Astrocyte of the spinal cord (primary cell): ENCODE measurements at regions not wholly inside any gene's neighbourhood (a gene's known extent, or its start where the extent isn't known, plus 50 kb on each side); places are given as distances from the start of the nearest gene placed in this dataset.

Experiments used
- DNase-seq: peaks from one replicate; pipeline ENCODE4 v3.0.0; 2011; ENCODE audit warnings: low read depth, low spot score
- H3K4me3 ChIP-seq: 2 replicates; pipeline ENCODE4 v1.5.1; 2011; ENCODE audit warnings: low read depth, mild to moderate bottlenecking, low read length, moderate library complexity
- in situ Hi-C: cut with HindIII; loops from 2 replicates; pipeline ENCODE4 v1.10.0; 2017; ENCODE audit warnings: low sequenced_read_pairs
- TF ChIP-seq, protein P1 (sequence below): IDR thresholded peaks from 2 replicates; pipeline ENCODE4 v1.5.1; 2012; ENCODE audit warnings: low read depth, mild to moderate bottlenecking, low read length, inconsistent platforms

DNA sequence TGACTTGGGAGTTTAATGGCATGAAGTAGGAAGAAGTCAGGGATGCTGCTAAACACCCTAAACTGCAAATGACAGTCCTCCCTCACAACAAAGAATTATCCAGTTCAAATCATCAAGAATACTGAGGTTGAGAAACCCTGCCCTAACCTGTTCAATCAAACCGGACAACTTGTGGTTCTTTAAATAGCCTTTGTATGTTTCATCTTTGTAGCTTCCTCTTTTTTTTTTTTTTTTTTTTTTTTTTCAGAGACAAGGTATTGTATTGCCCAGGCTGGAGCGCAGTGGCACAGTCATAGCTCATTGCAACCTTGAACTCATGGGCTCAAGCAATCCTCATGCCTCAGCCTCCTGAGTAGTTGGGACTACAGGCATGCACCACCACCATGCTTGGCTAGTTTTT is 52.5 kb upstream of the TTC29 start:
- H3K4me3 ChIP-seq: no peak overlapping the region
- in situ Hi-C loops: no loop called here
- DNase-seq: no peak
- TF ChIP-seq, protein P1, sequence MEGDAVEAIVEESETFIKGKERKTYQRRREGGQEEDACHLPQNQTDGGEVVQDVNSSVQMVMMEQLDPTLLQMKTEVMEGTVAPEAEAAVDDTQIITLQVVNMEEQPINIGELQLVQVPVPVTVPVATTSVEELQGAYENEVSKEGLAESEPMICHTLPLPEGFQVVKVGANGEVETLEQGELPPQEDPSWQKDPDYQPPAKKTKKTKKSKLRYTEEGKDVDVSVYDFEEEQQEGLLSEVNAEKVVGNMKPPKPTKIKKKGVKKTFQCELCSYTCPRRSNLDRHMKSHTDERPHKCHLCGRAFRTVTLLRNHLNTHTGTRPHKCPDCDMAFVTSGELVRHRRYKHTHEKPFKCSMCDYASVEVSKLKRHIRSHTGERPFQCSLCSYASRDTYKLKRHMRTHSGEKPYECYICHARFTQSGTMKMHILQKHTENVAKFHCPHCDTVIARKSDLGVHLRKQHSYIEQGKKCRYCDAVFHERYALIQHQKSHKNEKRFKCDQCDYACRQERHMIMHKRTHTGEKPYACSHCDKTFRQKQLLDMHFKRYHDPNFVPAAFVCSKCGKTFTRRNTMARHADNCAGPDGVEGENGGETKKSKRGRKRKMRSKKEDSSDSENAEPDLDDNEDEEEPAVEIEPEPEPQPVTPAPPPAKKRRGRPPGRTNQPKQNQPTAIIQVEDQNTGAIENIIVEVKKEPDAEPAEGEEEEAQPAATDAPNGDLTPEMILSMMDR: no peak

DNA sequence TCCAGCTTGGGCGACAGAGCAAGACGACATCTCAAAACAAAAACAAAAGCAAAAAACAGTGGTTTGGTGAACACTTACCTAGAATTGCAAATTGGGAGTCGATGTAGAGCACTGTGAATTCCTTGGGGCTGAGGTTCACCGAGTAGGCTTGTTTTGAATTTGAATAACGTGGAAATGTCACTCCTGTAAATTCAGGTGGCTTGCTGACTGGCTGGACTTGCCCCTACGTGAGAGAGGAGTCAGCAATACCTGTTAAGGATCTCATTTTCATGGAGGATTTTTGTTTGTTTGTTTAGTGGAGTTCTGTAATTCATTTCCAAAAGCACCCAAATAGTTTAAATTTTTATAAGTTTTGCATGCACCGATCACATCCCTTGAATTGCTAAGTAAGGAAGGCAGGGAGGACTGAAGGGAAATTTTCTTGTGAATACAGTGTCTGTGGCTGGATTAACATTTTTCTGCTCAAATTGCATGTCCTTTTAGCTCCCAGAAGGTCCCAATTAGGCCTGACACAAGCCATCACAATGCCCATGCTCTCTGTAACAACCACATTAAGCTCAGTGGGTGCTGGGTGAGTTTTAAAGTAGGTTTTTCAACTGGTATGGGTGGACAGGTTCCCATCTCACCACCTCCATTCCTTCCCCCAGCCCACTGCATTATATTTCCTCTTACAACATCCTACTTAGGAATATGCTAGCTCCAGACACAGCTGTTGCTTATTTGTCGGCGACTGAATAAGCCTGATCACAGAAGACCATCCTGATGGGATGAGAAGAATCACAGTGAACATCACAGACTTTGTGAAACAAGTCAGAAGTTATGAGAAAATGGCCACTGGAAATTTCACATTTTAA is 58.5 kb upstream of the TTC29 start:
- DNase-seq: no peak
- in situ Hi-C loops: no loop called here
- H3K4me3 ChIP-seq: no peak overlapping the region
- TF ChIP-seq, protein P1: no peak

DNA sequence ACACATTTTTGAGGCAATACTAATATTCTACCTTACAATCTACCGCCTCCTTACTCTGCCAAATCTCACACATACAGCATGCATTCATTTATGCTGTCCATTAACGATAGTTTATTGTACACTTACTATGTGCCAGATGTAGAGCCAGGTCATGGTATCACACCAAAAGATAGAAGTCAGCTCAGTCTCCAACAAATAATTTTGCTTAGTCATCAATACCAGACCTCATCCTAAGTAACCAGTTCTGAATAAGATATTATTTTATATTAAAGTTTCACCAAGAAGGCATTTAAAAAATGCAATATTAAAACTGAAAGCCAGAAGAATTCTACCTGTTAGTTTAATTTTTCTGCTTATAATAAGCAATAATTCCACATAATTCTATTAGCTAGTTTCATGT is 60.6 kb upstream of the TTC29 start:
- H3K4me3 ChIP-seq: no peak overlapping the region
- in situ Hi-C loops: no loop called here
- no peak for DNase-seq
- TF ChIP-seq, protein P1: no peak

DNA sequence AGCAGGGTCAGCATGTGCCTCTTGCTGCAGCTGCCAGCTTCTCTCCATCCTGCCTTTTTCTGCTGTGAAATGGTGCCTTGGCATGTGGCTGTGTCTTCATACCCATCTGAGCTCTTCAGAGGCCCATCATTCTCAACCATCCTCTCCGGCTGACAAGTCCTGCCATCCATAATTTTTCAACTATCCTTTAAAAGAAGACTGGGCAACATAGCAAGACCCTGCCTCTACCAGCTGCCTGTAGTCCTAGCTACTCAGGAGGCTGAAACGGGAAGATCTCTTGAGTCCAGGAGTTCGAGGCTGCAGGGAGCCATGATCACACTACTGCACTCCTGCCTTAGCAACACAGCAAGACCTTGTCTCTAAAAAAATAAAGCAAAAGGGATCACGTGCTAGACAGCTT is 64.2 kb upstream of the TTC29 start:
- TF ChIP-seq, protein P1: no peak

DNA sequence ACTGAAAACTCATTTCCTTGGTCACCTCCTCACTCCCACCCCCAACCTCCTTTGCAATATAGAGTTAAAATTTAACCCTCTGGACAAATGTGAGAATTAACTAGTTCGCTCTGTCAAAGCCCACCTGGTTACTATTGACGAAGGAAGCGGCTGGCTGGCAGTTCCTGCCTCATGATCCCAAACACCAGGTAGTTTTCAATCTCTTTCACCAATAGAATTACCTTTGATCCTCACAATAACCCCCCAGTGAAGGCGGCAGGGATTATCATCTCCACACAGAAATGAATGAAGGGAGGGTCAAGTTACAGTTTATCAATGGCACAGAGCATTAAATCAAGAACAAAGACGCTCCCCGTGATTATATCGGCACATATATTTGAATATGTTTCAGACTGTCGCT is 65.7 kb upstream of the TTC29 start:
- in situ Hi-C loops: no loop called here
- DNase-seq: no peak
- TF ChIP-seq, protein P1: no peak

More for the DNA sequence above, 64.2 kb upstream of the TTC29 start:
- H3K4me3 ChIP-seq: no peak overlapping the region
- no peak for DNase-seq
- in situ Hi-C loops: no loop called here

DNA sequence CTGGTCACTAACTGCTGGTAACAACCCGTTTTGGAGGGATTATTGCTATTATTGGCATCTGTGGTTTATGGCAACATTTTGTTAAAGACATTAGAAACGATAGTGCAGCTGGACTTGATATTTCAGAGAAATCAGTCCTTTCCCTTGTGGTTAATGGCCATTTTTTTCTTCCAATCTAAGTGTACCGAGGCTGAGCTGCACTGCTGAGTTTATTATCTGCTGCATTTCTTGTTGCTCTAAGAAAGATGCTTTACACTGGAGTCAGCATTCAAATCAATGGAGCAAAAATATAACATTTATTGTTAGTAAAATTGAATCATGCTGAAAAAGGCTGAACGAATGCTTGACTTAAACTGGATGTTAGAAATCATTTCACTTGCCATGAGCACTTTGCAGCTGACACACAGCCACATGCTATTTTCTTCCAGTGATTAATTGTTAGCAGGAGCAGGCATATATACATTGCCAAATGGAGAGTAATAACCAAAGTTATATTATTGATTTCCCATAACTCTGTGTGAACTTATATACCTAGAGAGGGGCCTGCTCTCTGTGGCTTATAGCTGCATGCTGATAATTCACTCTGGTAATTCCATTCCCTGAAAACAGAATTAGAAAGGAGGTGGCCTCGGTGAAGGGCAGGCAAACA is 66.5 kb upstream of the TTC29 start:
- TF ChIP-seq, protein P1: no peak
- H3K4me3 ChIP-seq: no peak overlapping the region
- in situ Hi-C loops: no loop called here
- DNase-seq: no peak

More for the DNA sequence above, 65.7 kb upstream of the TTC29 start:
- H3K4me3 ChIP-seq: no peak overlapping the region
